GM23338 (cell line): ENCODE measurements at regions not wholly inside any gene's neighbourhood (a gene's known extent, or its start where the extent isn't known, plus 50 kb on each side); places are given as distances from the start of the nearest gene placed in this dataset.

Source experiments
- ATAC-seq: fragments of 200-7000 bp; cut with Tn5 transposase; 3 replicates; pipeline ENCODE4 v1.9.1; 2020
- DNase-seq: peaks from one replicate; pipeline ENCODE4 v3.0.0-alpha.2; 2015; ENCODE audit warnings: low spot score
- H2AFZ ChIP-seq: fragments of 200-600 bp; sonication (generic); 2 replicates; pipeline ENCODE4 v1.8.0; 2016; ENCODE audit warnings: antibody characterized with exemption, mild to moderate bottlenecking, moderate library complexity
- H3F3A ChIP-seq: fragments of 200-600 bp; sonication (generic); replicated peaks from 2 replicates; pipeline ENCODE4 v1.8.0; 2017; ENCODE audit warnings: antibody characterized with exemption, mixed run types, low read depth
- H3K27ac ChIP-seq: fragments of 200-600 bp; sonication (generic); 2 replicates; pipeline ENCODE4 v1.6.1; 2016; ENCODE audit warnings: low read depth
- H3K27me3 ChIP-seq: fragments of 200-600 bp; sonication (generic); 2 replicates; pipeline ENCODE4 v1.8.0; 2016; ENCODE audit warnings: mild to moderate bottlenecking, mixed run types, moderate library complexity; ENCODE audit not compliant: insufficient read depth
- H3K36me3 ChIP-seq: fragments of 200-600 bp; sonication (generic); 2 replicates; pipeline ENCODE4 v1.8.0; 2016; ENCODE audit warnings: mild to moderate bottlenecking; ENCODE audit not compliant: insufficient read depth
- H3K4me1 ChIP-seq: fragments of 200-600 bp; sonication (generic); 2 replicates; pipeline ENCODE4 v1.8.0; 2016; ENCODE audit warnings: mild to moderate bottlenecking, moderate library complexity; ENCODE audit not compliant: insufficient read depth
- H3K4me2 ChIP-seq: fragments of 200-600 bp; sonication (generic); 2 replicates; pipeline ENCODE4 v1.7.1; 2017; ENCODE audit warnings: mixed run types
- H3K4me3 ChIP-seq: fragments of 200-600 bp; sonication (generic); 2 replicates; pipeline ENCODE4 v1.6.1; 2016; ENCODE audit warnings: mixed run types
- H3K79me2 ChIP-seq: fragments of 200-600 bp; sonication (generic); replicated peaks from 2 replicates; pipeline ENCODE4 v1.8.0; 2017; ENCODE audit warnings: mild to moderate bottlenecking; ENCODE audit not compliant: insufficient read depth
- H3K9me2 ChIP-seq: fragments of 200-600 bp; sonication (generic); 2 replicates; pipeline ENCODE4 v1.8.0; 2017; ENCODE audit not compliant: insufficient read depth
- H4K20me1 ChIP-seq: fragments of 200-600 bp; sonication (generic); replicated peaks from 2 replicates; pipeline ENCODE4 v1.8.0; 2017; ENCODE audit warnings: mild to moderate bottlenecking; ENCODE audit not compliant: insufficient read depth
- H3K27ac Mint-ChIP-seq: 2 replicates; pipeline ENCODE4 v1.8.0; 2020; ENCODE audit warnings: inconsistent platforms, mild to moderate bottlenecking, moderate library complexity, mixed read lengths
- H3K27me3 Mint-ChIP-seq: 3 replicates; pipeline ENCODE4 v1.8.0; 2022; ENCODE audit warnings: low read depth, mild to moderate bottlenecking, moderate library complexity, mixed read lengths, inconsistent platforms; ENCODE audit not compliant: insufficient read depth, poor library complexity
- H3K36me3 Mint-ChIP-seq: 3 replicates; pipeline ENCODE4 v1.8.0; 2021; ENCODE audit warnings: low read depth, mild to moderate bottlenecking, inconsistent platforms, moderate library complexity, mixed read lengths
- H3K4me1 Mint-ChIP-seq: 3 replicates; pipeline ENCODE4 v1.8.0; 2020; ENCODE audit warnings: mild to moderate bottlenecking, inconsistent platforms, mixed read lengths
- H3K4me3 Mint-ChIP-seq: 3 replicates; pipeline ENCODE4 v1.8.0; 2021; ENCODE audit warnings: moderate library complexity, mild to moderate bottlenecking, inconsistent platforms, mixed read lengths
- H3K9me3 Mint-ChIP-seq: 3 replicates; pipeline ENCODE4 v1.8.0; 2020; ENCODE audit warnings: moderate library complexity, mild to moderate bottlenecking, inconsistent platforms, mixed read lengths
- ETS1 ChIP-seq: IDR thresholded peaks from 2 replicates; pipeline ENCODE4 v1.6.1; 2016; ENCODE audit warnings: antibody characterized with exemption
- NANOG ChIP-seq: IDR thresholded peaks from 2 replicates; pipeline ENCODE4 v1.6.1; 2016; ENCODE audit warnings: antibody characterized with exemption, borderline replicate concordance
- REST ChIP-seq: IDR thresholded peaks from one replicate; pipeline ENCODE4 v1.6.1; 2018; ENCODE audit warnings: antibody characterized with exemption; ENCODE audit not compliant: unreplicated experiment
- ZNF462 ChIP-seq: fragments of 250-450 bp; sonication (Bioruptor Pico); IDR thresholded peaks from 2 replicates; pipeline ENCODE4 v1.5.0; 2020; ENCODE audit warnings: mild to moderate bottlenecking, moderate library complexity

- TF ChIP-seq ZNF462 (CRISPR knock-in tag) (no peak), REST (no peak), ETS1 (no peak), NANOG (no peak)
Measured at GRCh38 chr3:3516384-3516783, 282.8 kb upstream of the LRRN1 start (continued).

- H3F3A ChIP-seq: no peaks in the 10 kb centered on the region
- H3K4me1 Mint-ChIP-seq: no peaks in the 10 kb centered on the region; the same call in 2 of the 3 replicates
- no peaks in the 10 kb centered on the region for H3K9me2 ChIP-seq
- H2AFZ ChIP-seq: no peak overlapping the region
- no peaks in the 10 kb centered on the region for H3K79me2 ChIP-seq
- no peak overlapping the region for H3K27ac ChIP-seq
- peaks cover 96% of the 10 kb centered on the region for H3K9me3 Mint-ChIP-seq
- no peaks in the 10 kb centered on the region for H3K36me3 ChIP-seq
- H3K4me3 Mint-ChIP-seq: no peak overlapping the region
- no peaks in the 10 kb centered on the region for H3K27me3 ChIP-seq
- H3K27ac Mint-ChIP-seq: no peak overlapping the region
- no peaks in the 10 kb centered on the region for H3K4me1 ChIP-seq
- DNase-seq (no peak), ATAC-seq (no peak)
- peaks cover 3% of the 10 kb centered on the region for H3K27me3 Mint-ChIP-seq
- H3K36me3 Mint-ChIP-seq: peaks cover 35% of the 10 kb centered on the region; the same call in 2 of the 3 replicates
- H3K4me3 ChIP-seq: no peak overlapping the region
- no peaks in the 10 kb centered on the region for H4K20me1 ChIP-seq
- no peak overlapping the region for H3K4me2 ChIP-seq
- no peak for TF ChIP-seq ZNF462 (CRISPR knock-in tag)
Measured at GRCh38 chr3:3509665-3510064, 289.6 kb upstream of the LRRN1 start.
